ENCODE measurements at regions not wholly inside any gene's neighbourhood (a gene's known extent, or its start where the extent isn't known, plus 50 kb on each side); places are given as distances from the start of the nearest gene placed in this dataset.

GRCh38 chr2:104413890-104414289 lies 440.0 kb upstream of the POU3F3 start:
- Histone ChIP-seq H3K4me2 (replicated peaks; ENCODE audit: extremely low read depth, low read length, poor library complexity, severe bottlenecking) (no peak overlapping the region), H3K27ac (ENCODE audit: low read depth in 1 of 2, low read length in 2 of 2) (no peak overlapping the region), H3K4me3 (replicated peaks in 1 of 3; ENCODE audit: low read depth in 2 of 3, low read length in 3 of 3) (no peak overlapping the region), H3K36me3 (replicated peaks in 1 of 2; ENCODE audit: control insufficient read depth in 1 of 2, insufficient read depth in 2 of 2, low read length in 2 of 2) (no peaks in the 10 kb centered on the region), H3K9ac (ENCODE audit: insufficient read depth, low read length, poor library complexity, severe bottlenecking) (no peak overlapping the region), H3K4me1 (ENCODE audit: control insufficient read depth in 1 of 2, insufficient read depth in 2 of 2, low read length in 2 of 2) (no peaks in the 10 kb centered on the region), H3K27me3 (ENCODE audit: control insufficient read depth in 2 of 2, insufficient read depth in 2 of 2, low read length in 2 of 2) (peaks cover 3 to 17% of the 10 kb centered on the region in 2 donors), H3K79me2 (ENCODE audit: insufficient read depth, low read length) (no peaks in the 10 kb centered on the region), H3K9me3 (replicated peaks in 1 of 2; ENCODE audit: control insufficient read depth in 1 of 2, insufficient read depth in 1 of 2, low read length in 2 of 2) (no peaks in the 10 kb centered on the region), H4K20me1 (ENCODE audit: insufficient read depth, low read length) (no peaks in the 10 kb centered on the region), H2AFZ (ENCODE audit: insufficient read depth, low read depth, low read length, poor library complexity, severe bottlenecking) (no peak overlapping the region)
- no peak overlapping the region for H3K27ac Mint-ChIP-seq
- intact Hi-C loops (cut with micrococcal nuclease) = no loop called here
- no peaks in the 10 kb centered on the region for H3K36me3 Mint-ChIP-seq
- no peaks in the 10 kb centered on the region for H3K4me1 Mint-ChIP-seq
- peaks cover 7 to 15% (median 10%) of the 10 kb centered on the region in 3 donors for H3K27me3 Mint-ChIP-seq (ENCODE audit: low read depth in 3 of 3)
- H3K9me3 Mint-ChIP-seq = peaks cover 0 to 2% (median 0%) of the 10 kb centered on the region in 7 donors
- H3K4me3 Mint-ChIP-seq = no peak overlapping the region
- TF ChIP-seq CTCF (IDR thresholded peaks at IDR 0.05) = no peak
- no peak for DNase-seq
- 96% methylated on average over 3 of the region's 8 CpGs for whole genome bisulfite sequencing (ENCODE audit: insufficient coverage)

GRCh38 chr2:104415284-104415683 lies 438.6 kb upstream of the POU3F3 start:
- WGBS (ENCODE audit: insufficient coverage) = 73% methylated on average over 5 of the region's 6 CpGs
- no peaks in the 10 kb centered on the region for H3K36me3 Mint-ChIP-seq
- intact Hi-C loops (cut with micrococcal nuclease) = no loop called here

More at GRCh38 chr2:104415284-104415683, 438.6 kb upstream of the POU3F3 start:
- Mint-ChIP-seq H3K9me3 (peaks cover 0 to 2% (median 0%) of the 10 kb centered on the region in 7 donors), H3K4me3 (no peak overlapping the region), H3K27ac (no peak overlapping the region), H3K27me3 (ENCODE audit: low read depth in 3 of 3) (peaks cover 10 to 18% (median 11%) of the 10 kb centered on the region in 3 donors), H3K4me1 (no peaks in the 10 kb centered on the region)
- Histone ChIP-seq H3K27ac (ENCODE audit: low read depth in 1 of 2, low read length in 2 of 2) (no peak overlapping the region), H3K27me3 (ENCODE audit: control insufficient read depth in 2 of 2, insufficient read depth in 2 of 2, low read length in 2 of 2) (peaks cover 3 to 17% of the 10 kb centered on the region in 2 donors), H3K4me1 (ENCODE audit: control insufficient read depth in 1 of 2, insufficient read depth in 2 of 2, low read length in 2 of 2) (no peaks in the 10 kb centered on the region), H3K4me3 (replicated peaks in 1 of 3; ENCODE audit: low read depth in 2 of 3, low read length in 3 of 3) (no peak overlapping the region), H3K9ac (ENCODE audit: insufficient read depth, low read length, poor library complexity, severe bottlenecking) (no peak overlapping the region), H3K36me3 (replicated peaks in 1 of 2; ENCODE audit: control insufficient read depth in 1 of 2, insufficient read depth in 2 of 2, low read length in 2 of 2) (no peaks in the 10 kb centered on the region), H4K20me1 (ENCODE audit: insufficient read depth, low read length) (no peaks in the 10 kb centered on the region), H3K4me2 (replicated peaks; ENCODE audit: extremely low read depth, low read length, poor library complexity, severe bottlenecking) (no peak overlapping the region), H2AFZ (ENCODE audit: insufficient read depth, low read depth, low read length, poor library complexity, severe bottlenecking) (no peak overlapping the region), H3K79me2 (ENCODE audit: insufficient read depth, low read length) (no peaks in the 10 kb centered on the region), H3K9me3 (replicated peaks in 1 of 2; ENCODE audit: control insufficient read depth in 1 of 2, insufficient read depth in 1 of 2, low read length in 2 of 2) (no peaks in the 10 kb centered on the region)
- TF ChIP-seq CTCF (IDR thresholded peaks at IDR 0.05) = no peak
- no peak for DNase-seq
